NCI-H2227 (cell line): ENCODE measurements at regions not wholly inside any gene's neighbourhood (a gene's known extent, or its start where the extent isn't known, plus 50 kb on each side); places are given as distances from the start of the nearest gene placed in this dataset.

Experiments
- DNase-seq: peaks from one replicate; lab custom pipeline; 2025; ENCODE audit not compliant: unreplicated experiment; lab: John Stamatoyannopoulos, UW

GRCh38 chr12:127293507-127294310 is 973.3 kb upstream of the TMEM132C start:
- DNase-seq, result no peak

- DNase-seq, result no peak
These were observed 972.2 kb upstream of the TMEM132C start for GRCh38 chr12:127294651-127295210.

DNA sequence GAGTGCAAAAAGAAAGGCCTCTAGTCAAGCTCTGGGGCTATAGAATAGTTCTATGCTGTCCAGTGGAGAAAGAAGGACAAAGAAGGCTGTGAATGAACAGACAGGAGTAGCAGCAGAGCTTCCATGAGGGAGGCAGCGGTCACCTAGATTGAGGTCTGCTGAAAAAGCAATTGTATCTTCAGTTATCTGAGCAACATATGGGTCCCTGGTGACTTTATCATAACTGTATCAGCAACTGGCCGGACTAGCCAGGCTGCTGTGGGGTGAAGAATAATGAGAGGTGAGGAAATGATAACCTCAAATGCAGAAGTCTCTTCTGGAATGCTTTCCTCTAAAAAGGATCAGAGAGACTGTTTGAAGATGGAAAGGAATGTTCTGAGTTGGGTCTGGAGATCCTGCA is 971.3 kb upstream of the TMEM132C start:
- DNase-seq, result no peak

- no peak for DNase-seq
These were observed 970.4 kb upstream of the TMEM132C start for GRCh38 chr12:127296591-127296990.

DNA sequence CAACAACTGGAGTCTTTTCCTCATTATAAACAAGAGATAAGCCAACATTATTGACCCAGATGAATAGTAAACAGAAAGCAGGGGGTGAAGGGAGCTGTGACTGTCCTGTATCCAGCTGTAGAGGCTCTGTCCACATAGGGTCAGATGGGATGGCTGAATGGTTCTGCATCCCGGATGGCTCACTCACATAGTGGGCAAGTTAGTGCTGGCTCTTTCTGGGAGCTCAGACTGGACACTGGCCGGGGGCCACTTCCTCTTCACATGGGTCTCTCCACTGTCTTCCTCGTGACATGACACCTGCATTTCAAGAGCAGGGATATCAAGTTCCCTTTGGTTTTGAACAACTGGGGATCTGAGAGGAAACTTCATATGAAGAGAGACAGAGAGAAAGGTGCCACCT is 969.6 kb upstream of the TMEM132C start:
- DNase-seq, result no peak

- DNase-seq, result no peak
These were observed 966.9 kb upstream of the TMEM132C start for GRCh38 chr12:127300075-127300474.

- no peak for DNase-seq
These were observed 966.2 kb upstream of the TMEM132C start for GRCh38 chr12:127300753-127301152.

DNA sequence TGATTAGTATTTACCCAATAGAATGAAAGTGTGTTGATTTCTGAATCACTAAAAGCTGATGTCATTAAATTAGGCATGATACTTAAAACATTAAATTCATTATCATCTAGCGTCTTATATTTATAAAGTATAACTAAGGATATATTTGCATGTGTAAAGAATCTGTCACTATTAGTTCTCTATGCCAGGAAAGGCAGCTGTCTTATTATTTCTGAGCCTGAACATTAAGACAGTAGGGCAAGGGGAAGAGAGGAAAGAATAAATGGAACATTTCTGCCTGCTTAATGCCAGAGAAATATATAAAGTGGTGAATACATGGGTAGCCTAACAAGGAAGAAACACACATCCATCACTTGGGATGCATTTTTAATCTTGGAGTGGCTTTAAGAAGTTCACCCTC is 965.1 kb upstream of the TMEM132C start:
- no peak for DNase-seq

GRCh38 chr12:127304751-127305725 is 961.9 kb upstream of the TMEM132C start:
- DNase-seq, result no peak

DNA sequence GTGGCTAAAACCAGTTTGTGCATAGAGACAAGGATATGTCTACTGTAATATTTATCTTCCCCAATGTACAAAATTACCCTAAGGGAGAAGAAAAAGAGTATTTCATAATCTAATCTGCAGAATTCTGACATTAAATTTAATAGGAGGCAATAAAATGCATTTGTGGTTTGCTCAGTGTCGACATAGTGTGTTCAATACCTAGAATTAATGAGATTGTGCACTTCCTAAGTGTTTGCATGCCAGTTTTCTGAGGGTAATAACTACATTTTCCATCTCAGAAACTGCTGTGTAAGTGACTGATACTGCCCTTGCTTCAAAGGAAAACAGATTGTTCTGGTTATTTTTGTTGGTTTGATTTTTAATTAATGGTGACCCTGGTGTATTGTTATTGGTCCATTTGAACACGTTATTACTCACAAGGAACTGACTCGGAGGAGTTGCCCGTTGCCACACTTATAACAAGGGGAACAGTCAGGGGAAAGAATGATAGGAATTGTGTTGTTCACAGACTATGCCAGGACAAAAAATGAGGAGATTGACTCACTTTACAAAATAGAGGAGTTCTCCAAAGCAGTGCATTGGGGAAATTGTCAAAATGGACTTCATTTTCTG is 960.3 kb upstream of the TMEM132C start:
- no peak for DNase-seq

DNA sequence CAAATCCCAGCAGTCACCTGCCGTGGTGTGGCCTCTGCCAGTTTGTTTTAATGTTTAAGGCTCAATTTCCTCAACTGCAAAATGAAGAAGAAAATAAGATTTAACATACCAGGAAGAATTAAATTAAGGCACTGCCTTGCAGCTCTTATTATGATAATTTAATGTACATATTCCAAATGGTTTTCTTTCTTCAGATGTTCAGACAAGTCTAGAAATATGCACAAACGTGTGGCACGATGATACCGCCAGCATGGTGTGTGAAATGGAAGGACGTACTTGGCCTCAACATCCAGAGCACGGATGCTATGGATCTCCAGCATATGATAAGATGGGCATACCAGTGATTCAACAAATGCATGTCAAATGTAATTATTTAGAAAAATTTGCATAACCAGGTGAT is 959.4 kb upstream of the TMEM132C start:
- no peak for DNase-seq

- no peak for DNase-seq
These were observed 958.8 kb upstream of the TMEM132C start for GRCh38 chr12:127308148-127308547.

- no peak for DNase-seq
These were observed 956.4 kb upstream of the TMEM132C start for GRCh38 chr12:127310548-127310947.

DNA sequence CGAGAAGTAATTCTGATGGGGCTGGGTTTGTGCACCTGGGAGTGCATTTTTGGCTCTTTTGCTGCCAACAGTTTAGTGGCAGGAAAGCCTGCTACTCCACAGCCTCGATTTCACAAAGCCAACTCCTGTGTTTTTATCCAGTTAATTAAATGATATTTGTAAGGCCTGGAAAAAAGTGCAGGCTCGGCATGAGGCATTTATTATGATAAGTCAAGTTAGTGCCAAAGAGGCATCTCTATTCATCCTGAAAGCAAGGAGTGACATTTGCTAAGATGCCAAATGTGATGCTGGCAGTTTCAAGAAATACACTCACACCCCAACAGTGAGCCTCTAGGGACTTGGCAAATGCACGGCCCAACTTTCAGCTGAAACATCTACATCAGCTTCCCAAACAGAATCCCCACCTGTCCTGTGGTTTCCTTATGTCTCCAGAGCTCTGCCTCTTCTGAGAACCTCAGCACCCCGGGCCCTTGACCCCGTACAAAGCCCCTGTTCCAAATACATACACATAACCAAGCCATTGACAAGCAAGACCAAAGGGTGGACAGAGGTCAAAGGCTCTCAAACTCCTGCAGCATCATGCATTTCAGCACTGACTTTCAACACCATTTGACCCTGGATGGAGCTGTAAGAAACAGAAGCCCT is 955.1 kb upstream of the TMEM132C start:
- DNase-seq, result no peak

DNA sequence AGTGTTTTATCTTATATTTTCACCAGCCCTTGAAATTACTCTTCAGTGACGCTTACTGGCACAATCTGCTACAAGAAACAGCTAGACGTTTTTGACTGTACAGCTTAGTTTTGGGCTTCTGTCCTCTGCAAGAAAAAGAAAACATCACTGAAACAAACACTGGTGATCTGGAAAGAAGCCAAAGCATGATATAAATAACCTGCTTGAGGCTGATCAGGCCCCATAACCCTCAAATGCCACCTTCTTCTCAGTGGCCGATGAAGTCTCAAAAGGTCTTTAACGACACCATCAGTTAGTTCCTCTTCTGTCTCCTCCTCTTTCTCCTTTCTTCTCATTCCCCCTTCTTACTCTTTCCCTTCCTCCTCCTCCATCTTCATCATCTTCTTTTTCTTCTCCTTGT is 942.3 kb upstream of the TMEM132C start:
- DNase-seq, result no peak

DNA sequence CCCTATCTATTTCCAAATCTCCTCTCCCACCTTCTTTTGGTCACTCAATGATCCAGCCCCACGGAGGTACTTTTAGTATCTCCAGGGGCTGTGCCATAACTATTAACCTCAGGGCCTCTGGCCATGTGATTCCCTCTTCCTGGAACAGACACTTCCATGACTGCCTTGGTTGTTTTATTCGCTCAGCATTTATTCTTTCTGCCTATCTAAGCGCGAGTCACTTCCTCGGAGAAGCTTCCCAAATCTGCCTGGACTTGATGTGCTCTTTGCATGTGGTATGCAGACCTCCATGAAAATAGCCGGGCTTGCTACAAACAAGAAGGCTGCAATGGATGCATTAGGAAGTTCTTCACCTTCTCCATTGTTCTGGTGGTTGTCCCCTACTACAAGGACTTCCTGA is 939.0 kb upstream of the TMEM132C start:
- no peak for DNase-seq

DNA sequence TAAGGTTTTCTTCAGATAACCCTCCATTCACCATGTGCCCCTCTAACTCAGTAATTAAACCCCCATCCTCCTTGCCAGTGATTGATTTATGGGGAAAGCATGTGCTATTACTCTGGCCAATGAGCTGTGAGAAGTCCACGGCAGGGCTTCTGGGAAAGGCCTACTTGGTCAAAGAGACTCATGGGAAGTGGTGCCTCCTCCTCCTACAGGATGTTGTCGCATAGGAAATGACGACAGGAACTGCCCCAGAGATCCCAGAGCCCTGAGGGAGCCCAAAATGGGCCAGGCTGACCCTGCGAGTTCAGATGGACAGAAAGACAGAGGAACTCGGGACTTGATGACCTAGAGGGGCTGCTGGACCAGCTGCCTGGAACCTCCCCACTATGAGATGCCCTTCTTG is 938.1 kb upstream of the TMEM132C start:
- DNase-seq, result no peak

- no peak for DNase-seq
These were observed 932.6 kb upstream of the TMEM132C start for GRCh38 chr12:127334365-127334764.

GRCh38 chr12:127334912-127335644 is 931.9 kb upstream of the TMEM132C start:
- DNase-seq, result no peak

DNA sequence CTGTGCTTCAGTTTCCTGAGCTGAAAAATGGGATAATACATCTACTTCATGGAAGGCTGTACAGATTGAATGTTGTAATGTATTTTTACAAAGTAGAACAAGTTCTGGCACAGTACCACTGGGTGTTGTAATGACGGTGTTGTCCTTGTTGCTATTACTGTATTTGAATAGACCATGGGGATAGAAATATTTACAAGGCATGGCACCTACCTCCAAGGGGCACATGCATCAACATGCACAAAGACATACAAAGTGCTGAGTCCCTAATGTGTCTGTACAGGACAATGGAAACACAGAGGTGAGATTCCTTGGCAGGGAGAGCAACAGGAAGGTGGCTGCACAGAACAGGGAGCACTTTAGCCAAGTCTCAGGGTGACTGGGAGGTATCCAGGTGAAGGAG is 930.6 kb upstream of the TMEM132C start:
- no peak for DNase-seq
